H9 (cell line): ENCODE measurements at regions not wholly inside any gene's neighbourhood (a gene's known extent, or its start where the extent isn't known, plus 50 kb on each side); places are given as distances from the start of the nearest gene placed in this dataset.

Experiments used
- DNase-seq: peaks from one replicate; pipeline ENCODE4 v3.0.0-alpha.2; 2017
- H2AFZ ChIP-seq: one replicate; pipeline ENCODE4 v1.6.1; 2013; ENCODE audit warnings: mild to moderate bottlenecking, low read length, control low read depth, moderate library complexity
- H2AK5ac ChIP-seq: 2 replicates; pipeline ENCODE4 v1.6.1; 2013; ENCODE audit warnings: low read length, control low read depth, mixed read lengths; ENCODE audit not compliant: insufficient read length
- H2BK120ac ChIP-seq: one replicate; pipeline ENCODE4 v1.6.1; 2013; ENCODE audit warnings: low read depth, mild to moderate bottlenecking, low read length, control low read depth, inconsistent platforms; ENCODE audit not compliant: poor library complexity, severe bottlenecking
- H2BK12ac ChIP-seq: 2 replicates; pipeline ENCODE4 v1.6.1; 2013; ENCODE audit warnings: low read length, control low read depth, mixed read lengths, low read depth; ENCODE audit not compliant: insufficient read length
- H2BK15ac ChIP-seq: 2 replicates; pipeline ENCODE4 v1.6.1; 2013; ENCODE audit warnings: low read depth, low read length, control low read depth
- H2BK20ac ChIP-seq: one replicate; pipeline ENCODE4 v1.6.1; 2013; ENCODE audit warnings: low read depth, mild to moderate bottlenecking, low read length, control low read depth, inconsistent platforms; ENCODE audit not compliant: poor library complexity, severe bottlenecking
- H2BK5ac ChIP-seq: 2 replicates; pipeline ENCODE4 v1.6.1; 2013; ENCODE audit warnings: low read length, control low read depth, mixed read lengths; ENCODE audit not compliant: insufficient read length
- H3K14ac ChIP-seq: 2 replicates; pipeline ENCODE4 v1.6.1; 2013; ENCODE audit warnings: low read length, control low read depth; ENCODE audit not compliant: insufficient read depth
- H3K18ac ChIP-seq: 2 replicates; pipeline ENCODE4 v1.6.1; 2013; ENCODE audit warnings: low read depth, mild to moderate bottlenecking, mixed read lengths, low read length, control low read depth; ENCODE audit not compliant: insufficient read length
- H3K23ac ChIP-seq: 2 replicates; pipeline ENCODE4 v1.6.1; 2013; ENCODE audit warnings: low read length, control low read depth, mixed read lengths, low read depth; ENCODE audit not compliant: insufficient read length
- H3K23me2 ChIP-seq: 2 replicates; pipeline ENCODE4 v1.6.1; 2013; ENCODE audit warnings: low read depth, mild to moderate bottlenecking, mixed read lengths, low read length, control low read depth; ENCODE audit not compliant: insufficient read length, poor library complexity, severe bottlenecking
- H3K27ac ChIP-seq: 2 replicates; pipeline ENCODE4 v1.5.1; 2013; ENCODE audit warnings: low read length, control low read depth, mixed read lengths, low read depth; ENCODE audit not compliant: insufficient read length
- H3K27me3 ChIP-seq: 2 replicates; pipeline ENCODE4 v1.6.1; 2013; ENCODE audit warnings: low read length, control low read depth, inconsistent platforms; ENCODE audit not compliant: insufficient read depth
- H3K4ac ChIP-seq: 2 replicates; pipeline ENCODE4 v1.6.1; 2013; ENCODE audit warnings: low read depth, mild to moderate bottlenecking, control low read depth, inconsistent platforms, low read length, moderate library complexity
- H3K4me1 ChIP-seq: 2 replicates; pipeline ENCODE4 v1.6.1; 2013; ENCODE audit warnings: low read length, control low read depth, inconsistent platforms; ENCODE audit not compliant: insufficient read depth
- H3K4me2 ChIP-seq: 2 replicates; pipeline ENCODE4 v1.6.1; 2013; ENCODE audit warnings: low read length, control low read depth, mixed read lengths; ENCODE audit not compliant: insufficient read length, insufficient read depth
- H3K56ac ChIP-seq: 2 replicates; pipeline ENCODE4 v1.6.1; 2013; ENCODE audit warnings: low read depth, mild to moderate bottlenecking, mixed read lengths, low read length, control low read depth; ENCODE audit not compliant: insufficient read length
- H3K79me1 ChIP-seq: 2 replicates; pipeline ENCODE4 v1.6.1; 2013; ENCODE audit warnings: low read depth, mild to moderate bottlenecking, moderate library complexity, low read length, control low read depth, inconsistent platforms; ENCODE audit not compliant: insufficient read depth, poor library complexity, severe bottlenecking
- H3K79me2 ChIP-seq: 2 replicates; pipeline ENCODE4 v1.6.1; 2013; ENCODE audit warnings: low read length, control low read depth, inconsistent platforms; ENCODE audit not compliant: insufficient read depth
- H3K9ac ChIP-seq: 2 replicates; pipeline ENCODE4 v1.6.1; 2013; ENCODE audit warnings: low read length, control low read depth, mixed read lengths; ENCODE audit not compliant: insufficient read length; ENCODE audit errors: extremely low read depth
- H3K9me3 ChIP-seq: one replicate; pipeline ENCODE4 v1.6.1; 2013; ENCODE audit warnings: low read depth, low read length, inconsistent platforms; ENCODE audit not compliant: control insufficient read depth
- H3T11ph ChIP-seq: one replicate; pipeline ENCODE4 v1.6.1; 2013; ENCODE audit warnings: mild to moderate bottlenecking, low read length, control low read depth, inconsistent platforms
- H4K20me1 ChIP-seq: one replicate; pipeline ENCODE4 v1.6.1; 2013; ENCODE audit not compliant: control insufficient read depth, insufficient read length, insufficient read depth
- H4K5ac ChIP-seq: 2 replicates; pipeline ENCODE4 v1.6.1; 2013; ENCODE audit warnings: low read depth, mild to moderate bottlenecking, mixed read lengths, low read length, control low read depth; ENCODE audit not compliant: insufficient read length
- H4K8ac ChIP-seq: replicated peaks from 2 replicates; pipeline ENCODE4 v1.6.1; 2013; ENCODE audit warnings: low read length, control low read depth, mixed read lengths, low read depth; ENCODE audit not compliant: insufficient read length
- H4K91ac ChIP-seq: 2 replicates; pipeline ENCODE4 v1.6.1; 2013; ENCODE audit warnings: low read depth, mild to moderate bottlenecking, moderate library complexity, mixed read lengths, low read length, control low read depth; ENCODE audit not compliant: insufficient read length
- H3K27ac Mint-ChIP-seq, 3 experiments: 2 replicates in 2 of 3; 3 replicates in 1 of 3; pipeline ENCODE4 v1.8.0; 2020 to 2021; ENCODE audit warnings: mixed read lengths in 3 of 3, mild to moderate bottlenecking in 1 of 3, moderate library complexity in 1 of 3
- H3K27me3 Mint-ChIP-seq: 2 replicates; pipeline ENCODE4 v1.8.0; 2021; ENCODE audit warnings: low read depth, mild to moderate bottlenecking, moderate library complexity, mixed read lengths
- H3K36me3 Mint-ChIP-seq, 3 experiments: 2 replicates in 2 of 3; 3 replicates in 1 of 3; pipeline ENCODE4 v1.8.0; 2020 to 2021; ENCODE audit warnings: low read depth in 3 of 3, mixed read lengths in 3 of 3; ENCODE audit not compliant: insufficient read depth in 1 of 3
- H3K4me1 Mint-ChIP-seq, 2 experiments: 2 replicates each; pipeline ENCODE4 v1.8.0; 2020; ENCODE audit warnings: mixed read lengths in 2 of 2
- H3K4me3 Mint-ChIP-seq, 2 experiments: 2 replicates in 1 of 2; 3 replicates in 1 of 2; pipeline ENCODE4 v1.8.0; 2020 to 2021; ENCODE audit warnings: mild to moderate bottlenecking in 2 of 2, mixed read lengths in 2 of 2, moderate library complexity in 1 of 2
- H3K9me3 Mint-ChIP-seq, 2 experiments: 2 replicates in 1 of 2; 3 replicates in 1 of 2; pipeline ENCODE4 v1.8.0; 2020; ENCODE audit warnings: mild to moderate bottlenecking in 2 of 2, mixed read lengths in 2 of 2, moderate library complexity in 1 of 2
- CTCF ChIP-seq: fragments of 200-600 bp; sonication (generic); conservative IDR thresholded peaks from 3 replicates; pipeline ENCODE4 v1.8.0; 2021; ENCODE audit warnings: antibody characterized with exemption, mild to moderate bottlenecking
- WGBS: extraction: QIAGEN DNeasy Blood & Tissue Kit; methylation state at CpG from one replicate; pipeline ENCODE4 v1.1.7; 2013; ENCODE audit warnings: missing lambda C conversion rate, low lambda C conversion rate, mixed read lengths; ENCODE audit not compliant: insufficient read length; ENCODE audit errors: extremely low coverage; 5-methylcytosine and 5-hydroxymethylcytosine counted together

GRCh38 chr9:109969011-109969410 lies 189.0 kb downstream of the PALM2AKAP2 start:
- Histone ChIP-seq H3K27me3 (no peaks in the 10 kb centered on the region), H3K27ac (no peak overlapping the region), H3K23me2 (no peaks in the 10 kb centered on the region), H3K23ac (no peak overlapping the region), H3K56ac (no peak overlapping the region), H2BK20ac (no peak overlapping the region), H2BK15ac (no peak overlapping the region), H3K79me1 (no peaks in the 10 kb centered on the region), H2BK12ac (no peak overlapping the region), H3T11ph (no peak overlapping the region), H3K9ac (no peak overlapping the region), H4K20me1 (no peaks in the 10 kb centered on the region), H4K8ac (no peak overlapping the region), H2BK5ac (no peak overlapping the region), H2BK120ac (no peak overlapping the region), H3K4me2 (no peak overlapping the region), H2AFZ (no peak overlapping the region), H4K5ac (no peak overlapping the region), H3K4ac (no peak overlapping the region), H3K9me3 (no peaks in the 10 kb centered on the region), H2AK5ac (no peak overlapping the region), H3K14ac (no peak overlapping the region), H3K79me2 (no peaks in the 10 kb centered on the region), H4K91ac (no peak overlapping the region), H3K4me1 (no peaks in the 10 kb centered on the region), H3K18ac (no peak overlapping the region)
- WGBS, result no CpG with 5 or more reads among the region's 4 CpGs
- Mint-ChIP-seq H3K27ac (0 out of 7 replicates have a peak overlapping the region, but pooled peaks of 1 of the 3 experiments have one; percentile 52), H3K4me1 (peaks cover 2 to 6% of the 10 kb centered on the region in 2 experiments; a peak in 3 of 4 replicates), H3K4me3 (no peak overlapping the region), H3K9me3 (no peaks in the 10 kb centered on the region), H3K27me3 (no peaks in the 10 kb centered on the region; the same call in 1 of the 2 replicates), H3K36me3 (no peaks in the 10 kb centered on the region)
- DNase-seq, result peak; percentile 49
- TF ChIP-seq CTCF, result peak; percentile 47; the same call in 2 of the 3 replicates
